Activated naive CD4-positive, alpha-beta T cell treated with anti-CD3 and anti-CD28 coated beads, Interleukin-2, amount 50 U/mL, for 72 hours (primary cell): ENCODE measurements at regions not wholly inside any gene's neighbourhood (a gene's known extent, or its start where the extent isn't known, plus 50 kb on each side); places are given as distances from the start of the nearest gene placed in this dataset.

Experiments
- ATAC-seq, 2 donors: fragments of 150-1000 bp; cut with Tn5 transposase; 2 replicates each; pipeline ENCODE4 v1.10.0; 2021; ENCODE audit warnings: mild to moderate bottlenecking in 2 of 2, moderate library complexity in 2 of 2
- DNase-seq, 2 donors: peaks; one replicate each; pipeline ENCODE4 v3.0.0; 2021 to 2022; ENCODE audit warnings: low spot score in 2 of 2
- H3K27ac Mint-ChIP-seq, 2 donors: one replicate each; pipeline ENCODE4 v1.8.0; 2022; ENCODE audit warnings: mild to moderate bottlenecking in 2 of 2, mixed read lengths in 2 of 2
- H3K36me3 Mint-ChIP-seq, 2 donors: one replicate each; pipeline ENCODE4 v1.8.0; 2022; ENCODE audit warnings: mixed read lengths in 2 of 2
- H3K9me3 Mint-ChIP-seq, 2 donors: one replicate each; pipeline ENCODE4 v1.8.0; 2022; ENCODE audit warnings: mixed read lengths in 2 of 2

DNA sequence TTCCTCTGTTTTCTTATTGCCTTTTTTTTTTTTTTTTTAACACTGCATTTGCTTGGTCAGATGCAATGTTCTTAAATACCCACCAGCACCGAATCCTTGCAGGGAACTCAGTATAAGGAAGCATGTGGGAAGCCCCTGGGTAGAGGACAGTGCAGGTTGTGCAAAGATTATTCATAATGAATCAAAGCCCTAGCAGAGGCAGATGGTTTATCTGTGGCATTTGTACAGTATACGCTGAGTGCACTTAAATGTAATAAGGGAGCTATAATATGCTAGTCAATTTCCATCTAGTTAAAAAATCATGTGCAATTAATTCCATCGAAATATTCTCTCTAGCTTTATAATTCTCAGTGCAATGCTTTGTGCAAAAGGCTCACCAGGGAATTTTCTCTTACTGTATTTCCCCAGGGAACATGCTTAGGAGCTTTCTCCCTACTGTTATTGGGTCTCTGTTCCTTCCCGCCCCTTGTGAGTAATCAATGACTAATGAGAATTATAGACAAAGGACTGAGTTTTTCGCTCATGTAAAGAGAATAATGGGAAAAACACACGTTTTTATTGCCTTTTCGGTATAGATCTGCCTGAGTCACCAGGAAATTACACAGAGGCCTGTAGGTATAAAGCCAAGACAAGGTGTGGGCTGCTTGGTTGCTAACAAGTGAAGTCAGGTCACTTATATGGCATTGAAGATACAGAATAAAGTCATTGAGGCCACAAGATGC, 1214.3 kb upstream of the TMEM132C start:
- H3K9me3 Mint-ChIP-seq = peaks cover 0 to 4% of the 10 kb centered on the region in 2 donors
- DNase-seq (no peak), ATAC-seq (no peak)
- no peaks in the 10 kb centered on the region for H3K36me3 Mint-ChIP-seq
- no peak overlapping the region for H3K27ac Mint-ChIP-seq

DNA sequence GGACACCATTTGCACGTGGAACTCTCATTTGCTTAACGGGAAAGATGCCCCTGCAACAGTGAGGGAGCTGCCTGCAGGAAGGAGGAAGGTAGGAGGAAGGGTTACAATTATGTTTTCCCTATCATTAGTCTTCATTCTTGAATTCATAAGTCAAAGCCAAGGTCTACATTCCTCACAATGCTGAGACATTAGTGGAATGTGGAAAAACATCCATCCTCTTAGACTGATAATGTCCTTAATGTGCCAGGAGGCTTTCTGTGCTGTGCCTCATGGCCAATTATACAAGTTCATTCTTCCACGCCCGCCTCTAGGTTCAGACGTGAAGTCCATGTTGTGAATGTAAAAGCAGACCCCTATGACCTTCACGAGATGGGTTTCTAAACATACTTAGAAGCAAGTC, 1212.4 kb upstream of the TMEM132C start:
- ATAC-seq = no peak
- H3K9me3 Mint-ChIP-seq = no peaks in the 10 kb centered on the region
- no peak overlapping the region for H3K27ac Mint-ChIP-seq
- no peak for DNase-seq
- H3K36me3 Mint-ChIP-seq = no peaks in the 10 kb centered on the region

DNA sequence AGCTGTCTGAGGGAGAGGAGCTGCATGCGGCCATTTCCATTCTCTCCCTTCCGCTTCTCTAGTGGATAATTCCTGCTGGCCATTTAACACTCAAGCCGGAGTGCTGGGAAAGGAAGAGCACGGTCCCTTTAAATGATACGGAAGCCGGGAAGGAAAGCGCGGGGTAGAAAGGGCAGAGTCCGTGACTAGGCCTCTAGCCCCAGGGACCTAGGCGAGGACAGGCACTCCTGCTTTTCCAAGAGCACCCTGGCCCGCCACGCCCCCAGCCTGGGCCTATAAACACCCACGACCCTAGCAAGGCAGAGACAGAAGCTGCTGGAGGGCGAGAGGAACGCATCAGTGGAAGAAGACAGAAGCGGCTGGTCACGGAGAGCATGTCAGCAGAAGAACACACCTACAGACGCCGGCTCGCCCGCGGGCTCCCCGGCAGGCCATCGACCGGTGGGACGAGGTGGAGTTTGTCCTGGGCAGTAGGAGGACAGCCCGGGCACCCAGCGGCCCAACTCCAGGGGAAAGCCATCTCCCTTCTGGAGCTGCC, 1206.6 kb upstream of the TMEM132C start:
- no peak for ATAC-seq
- H3K27ac Mint-ChIP-seq = no peak overlapping the region
- H3K36me3 Mint-ChIP-seq = no peaks in the 10 kb centered on the region
- no peak for DNase-seq
- H3K9me3 Mint-ChIP-seq = no peaks in the 10 kb centered on the region

DNA sequence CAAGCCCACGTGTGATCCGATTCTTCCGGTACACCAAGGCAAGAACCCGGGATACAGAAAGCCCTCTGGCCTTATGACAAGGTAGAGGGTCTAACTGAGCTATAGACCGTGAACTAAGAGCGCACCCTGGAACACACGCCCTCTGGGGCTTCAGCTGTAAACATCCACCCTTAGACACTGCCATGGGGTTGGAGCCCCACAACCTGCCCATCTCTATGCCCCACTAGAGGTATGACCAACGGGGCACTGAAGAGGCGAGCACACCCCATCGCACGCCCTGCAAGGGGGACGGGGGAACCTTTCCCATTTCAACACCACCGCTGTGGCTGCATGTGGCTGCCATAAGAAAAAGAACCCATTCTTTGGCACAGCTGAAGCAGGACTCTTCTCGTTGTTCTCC, 1206.0 kb upstream of the TMEM132C start:
- no peaks in the 10 kb centered on the region for H3K36me3 Mint-ChIP-seq
- no peak for DNase-seq
- H3K27ac Mint-ChIP-seq = no peak overlapping the region
- no peaks in the 10 kb centered on the region for H3K9me3 Mint-ChIP-seq
- ATAC-seq = no peak

DNA sequence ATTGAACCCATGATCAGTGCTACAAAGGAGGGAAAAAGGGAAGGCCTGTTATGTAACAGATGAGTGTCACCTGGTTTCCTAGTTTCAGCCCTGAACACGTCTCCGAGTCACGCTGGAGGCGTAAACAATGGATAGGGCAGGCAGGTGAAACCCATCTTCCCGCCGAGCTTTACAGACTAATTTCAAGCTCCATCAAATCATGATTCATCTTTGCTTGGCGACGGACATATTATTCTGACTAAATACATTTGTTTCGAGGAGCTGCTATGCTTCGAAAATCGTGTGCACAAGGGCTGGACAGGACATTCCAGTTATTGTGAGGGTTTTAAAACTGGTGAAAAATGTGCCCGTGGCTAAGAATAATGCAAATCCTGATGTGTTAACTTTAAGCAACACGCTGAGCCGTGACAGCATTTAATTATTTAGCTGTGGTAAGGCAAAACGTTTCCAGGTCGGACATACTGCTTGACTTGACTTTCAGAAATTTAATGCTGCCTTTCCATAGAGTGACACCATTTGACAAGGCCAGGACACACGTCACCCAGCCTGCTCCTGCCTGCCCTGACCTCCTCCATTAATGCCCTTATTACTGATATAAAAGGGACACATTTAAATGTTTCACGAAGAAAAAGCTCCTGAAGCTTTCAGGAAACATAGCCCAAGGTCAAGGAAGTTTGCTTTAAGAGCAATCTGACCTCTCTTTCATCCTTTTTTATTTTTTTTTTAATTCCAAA, 1203.5 kb upstream of the TMEM132C start:
- no peak for ATAC-seq
- no peak for DNase-seq
- Mint-ChIP-seq H3K27ac (no peak overlapping the region), H3K9me3 (no peaks in the 10 kb centered on the region), H3K36me3 (no peaks in the 10 kb centered on the region)

DNA sequence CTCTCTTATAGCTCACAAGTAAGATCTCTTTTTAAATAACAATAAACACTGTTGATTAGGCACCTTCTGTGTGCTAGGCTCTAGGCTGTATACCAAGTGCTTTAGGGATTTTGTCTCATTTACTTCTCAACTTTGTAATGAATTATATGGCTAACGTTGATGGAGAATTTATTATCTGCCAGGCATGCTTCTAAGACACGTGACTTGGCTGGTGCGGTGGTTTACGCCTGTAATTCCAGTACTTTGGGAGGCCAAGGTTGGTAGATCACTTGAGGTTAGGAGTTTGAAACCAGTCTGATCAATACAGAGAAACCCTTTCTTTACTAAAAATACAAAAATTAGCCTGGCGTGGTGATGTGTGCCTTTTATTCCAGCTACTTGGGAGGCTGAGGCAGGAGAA, 1202.8 kb upstream of the TMEM132C start:
- Mint-ChIP-seq H3K27ac (no peak overlapping the region), H3K36me3 (no peaks in the 10 kb centered on the region), H3K9me3 (no peaks in the 10 kb centered on the region)
- DNase-seq = no peak
- ATAC-seq = no peak

DNA sequence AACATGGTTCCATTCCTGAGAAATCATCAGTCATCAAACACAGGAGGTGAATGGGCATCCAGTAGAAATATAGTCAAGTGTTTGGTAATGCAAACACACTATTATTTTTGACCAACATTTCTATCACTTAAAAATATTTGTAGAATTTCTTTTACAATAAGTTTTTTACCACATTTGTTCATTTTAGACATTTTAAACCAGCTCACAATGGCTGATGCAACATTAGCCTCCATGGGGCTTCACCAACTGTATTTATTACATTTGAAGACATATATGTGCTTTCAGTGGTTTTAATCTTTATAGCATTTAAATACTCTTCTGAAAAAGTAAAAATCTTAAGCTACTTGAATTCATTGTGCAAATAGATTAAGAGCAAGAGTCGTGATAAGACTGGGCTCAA, 1201.4 kb upstream of the TMEM132C start:
- DNase-seq = no peak
- Mint-ChIP-seq H3K9me3 (no peaks in the 10 kb centered on the region), H3K36me3 (no peaks in the 10 kb centered on the region), H3K27ac (no peak overlapping the region)
- no peak for ATAC-seq

DNA sequence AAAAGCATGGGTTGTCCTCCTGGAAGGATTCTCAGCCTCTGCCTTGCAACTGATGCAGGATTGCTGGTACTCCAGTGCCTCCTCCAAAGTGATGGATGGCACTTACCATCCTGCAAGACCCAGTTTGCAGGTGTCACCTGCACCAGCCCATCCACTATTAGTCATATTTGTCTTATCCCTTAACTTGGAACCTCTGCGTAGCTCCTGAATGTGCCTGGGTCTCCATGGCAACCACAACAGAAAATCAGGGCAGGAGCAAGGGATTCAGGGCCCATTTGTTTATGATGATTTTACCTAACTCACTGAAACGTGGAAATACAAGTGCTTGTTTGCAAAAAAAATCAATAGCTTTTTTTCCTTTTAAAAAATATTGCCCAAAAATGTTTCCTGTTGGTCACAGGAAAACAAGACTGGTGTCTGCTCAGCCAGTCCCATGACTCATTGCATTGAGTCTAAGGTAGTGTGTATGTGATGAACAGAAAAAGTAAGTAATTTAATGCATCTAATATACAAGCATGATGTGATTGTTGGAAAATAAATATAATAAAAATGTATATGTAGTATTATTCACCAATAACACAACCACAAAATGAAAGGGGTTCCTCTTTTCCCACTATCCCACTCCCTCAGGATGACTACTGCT, 1196.3 kb upstream of the TMEM132C start:
- Mint-ChIP-seq H3K9me3 (no peaks in the 10 kb centered on the region), H3K36me3 (no peaks in the 10 kb centered on the region), H3K27ac (no peak overlapping the region)
- DNase-seq (no peak), ATAC-seq (no peak)

DNA sequence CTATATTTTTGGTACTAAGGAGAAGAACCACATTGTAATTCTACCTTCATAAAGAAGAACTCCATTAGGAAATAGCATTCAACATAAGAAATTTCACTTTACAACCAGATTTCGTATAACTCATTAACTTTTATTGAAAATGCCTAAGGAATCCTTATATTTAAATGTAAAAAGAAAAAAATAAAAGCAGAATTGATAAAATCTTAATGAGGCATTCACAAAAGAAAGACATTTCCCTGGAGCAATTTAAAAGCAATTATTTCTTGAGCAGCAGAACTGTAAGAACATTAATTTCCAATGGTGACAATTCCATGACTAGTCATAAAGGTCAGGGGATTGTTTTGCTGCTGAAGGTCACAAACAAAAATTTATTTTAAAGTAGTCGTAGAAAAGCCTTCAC, 1192.8 kb upstream of the TMEM132C start:
- H3K36me3 Mint-ChIP-seq = no peaks in the 10 kb centered on the region
- DNase-seq (no peak), ATAC-seq (no peak)
- no peaks in the 10 kb centered on the region for H3K9me3 Mint-ChIP-seq
- no peak overlapping the region for H3K27ac Mint-ChIP-seq

DNA sequence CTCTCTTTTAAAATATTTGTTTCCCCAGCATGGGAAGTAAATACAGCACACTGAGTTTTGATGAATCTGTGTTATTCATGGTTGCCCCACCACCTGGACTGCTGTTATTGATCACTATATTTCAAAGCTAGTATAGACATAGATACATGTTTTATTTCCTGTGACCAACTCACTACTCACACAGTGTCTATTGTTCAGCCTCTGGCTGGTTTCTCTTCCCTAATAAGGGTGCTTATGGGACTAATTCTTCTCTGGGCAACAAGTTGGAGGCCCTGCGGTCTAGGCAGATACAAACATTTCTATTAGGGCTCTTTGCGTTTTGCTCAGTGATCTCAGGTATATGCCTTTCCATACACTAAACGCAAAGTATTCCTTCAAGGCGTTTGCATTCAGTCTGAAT, 1191.0 kb upstream of the TMEM132C start:
- Mint-ChIP-seq H3K27ac (no peak overlapping the region), H3K9me3 (no peaks in the 10 kb centered on the region), H3K36me3 (no peaks in the 10 kb centered on the region)
- ATAC-seq = no peak
- DNase-seq = no peak

DNA sequence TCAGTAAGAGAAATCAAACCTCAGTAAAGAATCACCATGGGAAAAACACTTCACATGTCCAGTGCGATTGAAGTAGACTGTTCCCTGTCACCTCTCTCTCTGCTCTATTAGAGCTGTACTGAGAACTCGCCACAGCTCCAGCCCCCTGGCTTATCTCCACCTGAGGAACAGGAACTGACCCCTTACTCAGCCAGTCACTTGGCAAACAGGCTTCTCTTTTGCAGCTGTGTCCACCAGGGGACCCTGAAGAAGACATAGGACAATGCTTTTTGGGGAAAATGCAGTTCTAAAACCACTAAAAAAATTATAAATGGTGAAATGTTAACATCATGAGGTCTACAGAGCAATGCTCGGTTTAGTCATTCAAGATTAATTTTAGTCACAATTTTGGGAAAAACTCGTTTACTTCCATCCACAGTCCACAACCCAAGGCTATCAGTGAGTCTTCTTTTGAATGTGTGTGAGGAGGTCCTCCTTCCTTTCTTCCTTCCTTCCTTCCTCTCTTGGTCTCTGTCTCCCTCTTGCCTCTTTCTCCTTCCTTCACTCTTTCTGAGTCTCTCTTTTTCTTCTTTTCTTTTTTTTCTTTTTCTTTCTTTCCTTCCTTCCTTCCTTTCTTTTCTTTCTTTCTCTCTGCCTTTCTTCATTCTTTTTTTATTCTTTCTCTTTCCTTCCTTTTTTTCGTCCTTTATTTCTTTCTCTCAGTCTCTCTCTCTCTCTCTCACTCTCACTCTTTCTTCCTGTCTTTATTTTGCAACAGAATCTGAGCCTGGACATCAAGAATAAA, 1189.5 kb upstream of the TMEM132C start:
- no peak for ATAC-seq
- no peak for DNase-seq
- peaks cover 3 to 4% of the 10 kb centered on the region in 2 donors for H3K9me3 Mint-ChIP-seq
- H3K27ac Mint-ChIP-seq = no peak overlapping the region
- no peaks in the 10 kb centered on the region for H3K36me3 Mint-ChIP-seq

DNA sequence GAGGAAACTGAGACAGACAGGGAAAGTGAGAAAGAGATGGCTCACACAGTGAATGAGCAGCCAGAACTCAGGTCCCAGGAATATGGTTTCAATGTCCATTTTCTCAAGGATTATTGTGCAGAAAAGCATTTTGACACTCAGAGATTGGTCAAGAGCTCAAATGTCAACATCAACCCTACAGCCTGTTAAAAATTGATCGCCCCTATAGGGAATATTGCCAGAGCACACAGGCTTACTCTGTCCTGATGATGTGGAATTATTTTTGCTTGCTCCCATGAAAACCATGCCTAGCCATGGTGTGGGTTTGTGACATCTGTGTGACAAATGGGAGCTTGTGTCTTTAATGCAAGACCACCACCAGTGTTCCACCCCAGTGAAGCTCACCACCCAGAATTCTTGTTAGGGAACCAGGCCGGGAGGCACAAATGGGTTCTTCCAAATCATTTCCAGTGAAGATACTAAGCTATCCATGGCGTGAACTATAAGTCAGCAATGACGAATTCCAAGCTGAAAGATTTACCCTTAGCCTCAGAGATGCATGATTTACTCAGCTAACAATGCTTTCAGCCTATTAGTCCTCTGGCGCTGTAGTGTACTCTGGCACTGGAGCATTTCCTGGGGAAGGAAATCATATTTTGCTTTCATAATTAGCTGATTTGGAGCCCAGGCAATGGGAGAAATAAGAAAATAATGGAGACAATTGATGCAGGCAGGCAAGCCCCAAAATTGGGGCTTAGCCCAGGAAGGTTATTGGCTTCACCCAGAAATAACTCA, 1188.2 kb upstream of the TMEM132C start:
- Mint-ChIP-seq H3K36me3 (no peaks in the 10 kb centered on the region), H3K27ac (no peak overlapping the region), H3K9me3 (peaks cover 3 to 4% of the 10 kb centered on the region in 2 donors)
- DNase-seq = no peak
- no peak for ATAC-seq

DNA sequence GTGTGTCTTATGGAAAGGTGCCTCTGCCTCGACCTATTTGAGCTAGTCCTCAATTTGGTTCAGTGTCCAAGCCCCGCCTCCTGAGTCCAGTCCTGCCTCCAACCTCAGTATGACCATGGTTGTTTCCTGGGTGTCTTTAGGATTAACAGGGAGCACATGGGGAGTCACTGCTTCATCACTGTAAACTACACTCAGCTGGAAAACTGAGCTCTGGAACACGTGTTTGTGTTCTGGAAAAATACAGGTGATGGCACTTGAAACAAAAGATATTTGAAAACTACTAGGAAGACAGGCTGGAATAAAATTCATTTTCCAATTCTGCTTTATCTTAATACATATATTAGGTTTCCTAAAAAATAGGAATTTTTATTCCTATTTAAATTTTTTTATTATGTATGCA, 1187.3 kb upstream of the TMEM132C start:
- ATAC-seq = no peak
- Mint-ChIP-seq H3K36me3 (no peaks in the 10 kb centered on the region), H3K27ac (no peak overlapping the region), H3K9me3 (peaks cover 3 to 4% of the 10 kb centered on the region in 2 donors)
- no peak for DNase-seq

DNA sequence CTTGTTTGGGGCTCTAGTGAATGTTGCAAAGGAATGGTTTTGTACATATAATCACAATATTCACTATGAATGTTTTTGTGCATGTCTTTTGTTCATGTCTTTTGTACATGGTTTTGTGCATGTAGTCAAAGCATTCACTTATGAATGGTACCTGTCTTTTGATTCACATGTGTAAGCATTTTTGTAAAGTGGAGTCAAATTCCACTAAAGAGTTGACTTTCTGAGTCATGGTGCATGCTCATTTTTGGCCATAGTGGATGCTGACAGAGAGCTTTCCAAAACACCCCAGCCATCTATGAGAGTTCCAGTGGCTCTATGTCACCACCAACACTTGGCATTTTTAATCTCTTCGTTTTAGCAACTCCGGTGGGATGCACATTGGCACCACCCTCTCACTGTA, 1185.9 kb upstream of the TMEM132C start:
- ATAC-seq = no peak
- Mint-ChIP-seq H3K9me3 (peaks cover 3 to 4% of the 10 kb centered on the region in 2 donors), H3K36me3 (no peaks in the 10 kb centered on the region), H3K27ac (no peak overlapping the region)
- no peak for DNase-seq

DNA sequence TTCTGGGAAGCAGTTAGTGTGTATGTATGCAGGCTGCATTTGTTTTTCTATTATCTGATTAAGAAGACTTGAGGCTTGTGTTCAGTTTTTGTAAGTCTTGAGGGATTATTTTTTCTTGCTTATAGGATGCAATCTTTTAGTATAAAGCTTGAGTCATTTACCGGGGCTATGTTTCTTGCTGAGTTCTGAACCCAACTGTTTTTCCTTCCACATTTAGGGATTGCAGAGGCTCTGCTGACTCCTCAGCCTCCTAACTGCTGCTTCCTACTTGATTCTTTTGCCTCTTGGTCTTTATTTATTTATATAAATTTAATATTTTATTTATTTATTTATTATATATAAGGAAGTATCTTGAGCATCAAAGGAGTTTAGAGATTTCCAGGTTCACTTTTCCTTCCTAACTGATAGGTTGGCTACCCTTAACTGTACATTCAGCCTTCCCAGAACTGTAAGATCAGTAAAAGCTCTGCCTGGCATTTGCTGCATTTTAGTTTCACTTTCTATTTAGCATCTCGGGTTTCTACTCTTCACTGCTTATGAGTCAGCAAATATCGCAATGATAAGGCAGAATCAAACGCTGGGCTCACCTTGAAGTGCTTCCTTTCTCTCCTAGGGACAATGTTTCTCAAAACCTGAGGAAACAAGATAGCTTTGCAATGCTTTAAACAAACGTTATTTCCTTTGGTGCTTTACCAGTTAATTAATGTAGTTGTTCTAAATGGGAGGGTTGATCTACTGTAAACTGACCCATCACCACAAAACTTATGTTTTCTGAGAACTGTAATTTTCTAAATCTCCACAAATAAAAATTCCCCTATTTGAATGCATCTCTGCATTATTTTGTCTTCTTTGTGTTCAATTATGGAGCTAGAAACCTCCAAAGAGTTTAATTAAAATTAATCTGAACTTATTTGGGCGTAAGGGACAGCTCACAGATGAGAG, 1183.7 kb upstream of the TMEM132C start:
- peak in 1 of 2 donors; percentile 9 for DNase-seq
- ATAC-seq = peak; percentile 72 to 89
- peak overlapping the region; percentile 60 to 66 for H3K27ac Mint-ChIP-seq
- H3K9me3 Mint-ChIP-seq = peaks cover 3 to 4% of the 10 kb centered on the region in 2 donors
- H3K36me3 Mint-ChIP-seq = no peaks in the 10 kb centered on the region
